GM19452 (cell line): ENCODE measurements at regions not wholly inside any gene's neighbourhood (a gene's known extent, or its start where the extent isn't known, plus 50 kb on each side); places are given as distances from the start of the nearest gene placed in this dataset.

ENCODE experiments used
- ATAC-seq: cut with Tn5 transposase; IDR thresholded peaks from one replicate; pipeline ENCODE4 v1.9.1; 2021; ENCODE audit not compliant: unreplicated experiment

- no peak for ATAC-seq
Measured at GRCh38 chr5:126093718-126094117, 329.5 kb upstream of the GRAMD2B start.

DNA sequence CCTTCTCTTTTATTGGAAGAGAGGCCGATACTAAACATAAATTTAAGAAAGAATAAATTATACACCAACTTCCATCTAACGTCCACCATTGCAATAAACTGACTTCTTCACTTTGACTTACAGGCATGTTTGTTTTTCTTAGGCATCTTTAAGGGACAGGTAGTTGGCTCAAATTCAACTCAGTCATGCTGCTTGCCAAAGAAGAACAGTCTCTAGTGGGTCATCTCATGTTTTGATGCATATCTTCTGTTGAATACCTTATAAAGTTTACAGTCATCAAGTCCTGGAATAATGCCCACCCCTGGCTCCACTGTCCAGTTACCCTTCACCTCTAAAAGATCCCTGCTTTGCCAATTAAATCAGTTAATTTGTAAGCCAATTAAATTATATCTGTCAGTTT, 328.2 kb upstream of the GRAMD2B start:
- ATAC-seq: no peak

GRCh38 chr5:126096442-126097006, 326.7 kb upstream of the GRAMD2B start:
- no peak for ATAC-seq

GRCh38 chr5:126097876-126098275, 325.3 kb upstream of the GRAMD2B start:
- ATAC-seq: no peak

DNA sequence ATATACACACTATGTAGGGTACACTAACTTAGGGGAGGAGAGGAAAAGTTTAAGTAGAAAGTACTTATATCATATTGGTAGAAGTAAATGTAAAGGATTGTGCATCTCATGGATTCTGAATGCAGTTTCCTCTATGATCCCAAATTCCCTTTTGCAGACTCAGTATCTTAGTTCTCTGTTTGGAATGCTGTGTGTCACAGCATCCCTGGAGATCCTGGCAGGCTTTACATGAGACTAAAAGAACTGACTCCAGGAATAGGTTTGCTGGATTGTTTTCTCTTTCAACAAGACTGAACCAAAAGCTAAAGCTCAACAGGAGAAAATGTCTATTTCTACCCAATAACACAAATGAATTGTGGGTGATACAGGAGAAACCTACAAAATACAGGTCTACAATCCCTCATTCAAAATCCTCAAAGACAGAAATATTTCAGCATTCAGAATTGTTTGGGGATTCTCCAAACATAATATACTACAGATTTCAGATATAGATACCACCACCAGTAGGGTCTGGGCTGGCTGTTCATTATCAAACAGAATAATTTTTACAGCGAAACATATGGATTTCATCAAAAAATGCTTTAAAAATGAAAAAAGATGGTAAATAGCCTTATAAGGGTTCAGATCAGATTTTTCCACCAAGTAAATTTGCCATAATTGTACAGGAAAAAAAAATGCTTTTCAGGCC, 324.7 kb upstream of the GRAMD2B start:
- ATAC-seq: no peak

- no peak for ATAC-seq
Measured at GRCh38 chr5:126099077-126099476, 324.1 kb upstream of the GRAMD2B start.

GRCh38 chr5:126100767-126101166, 322.4 kb upstream of the GRAMD2B start:
- ATAC-seq: no peak

GRCh38 chr5:126101901-126102300, 321.3 kb upstream of the GRAMD2B start:
- no peak for ATAC-seq

GRCh38 chr5:126103050-126103449, 320.2 kb upstream of the GRAMD2B start:
- ATAC-seq: no peak

- ATAC-seq: no peak
Measured at GRCh38 chr5:126103868-126104267, 319.3 kb upstream of the GRAMD2B start.

DNA sequence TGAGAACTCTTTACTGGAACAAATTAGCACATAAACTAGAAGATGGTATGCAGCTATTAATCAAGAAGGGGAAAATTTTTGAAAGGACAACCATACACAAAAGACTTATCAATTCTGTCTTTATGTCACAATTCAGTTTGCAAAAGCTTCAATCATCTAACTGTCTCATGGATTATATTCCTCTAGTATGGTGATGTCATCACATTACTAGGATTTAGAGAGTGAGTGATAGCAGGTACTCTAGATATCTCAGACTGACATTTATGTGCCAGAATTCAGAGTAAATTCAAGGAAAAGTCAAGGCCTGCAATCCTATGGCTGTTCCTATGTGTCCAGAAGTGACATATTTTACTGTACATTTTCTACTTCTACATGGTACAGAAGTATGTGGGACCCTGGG, 318.9 kb upstream of the GRAMD2B start:
- no peak for ATAC-seq

DNA sequence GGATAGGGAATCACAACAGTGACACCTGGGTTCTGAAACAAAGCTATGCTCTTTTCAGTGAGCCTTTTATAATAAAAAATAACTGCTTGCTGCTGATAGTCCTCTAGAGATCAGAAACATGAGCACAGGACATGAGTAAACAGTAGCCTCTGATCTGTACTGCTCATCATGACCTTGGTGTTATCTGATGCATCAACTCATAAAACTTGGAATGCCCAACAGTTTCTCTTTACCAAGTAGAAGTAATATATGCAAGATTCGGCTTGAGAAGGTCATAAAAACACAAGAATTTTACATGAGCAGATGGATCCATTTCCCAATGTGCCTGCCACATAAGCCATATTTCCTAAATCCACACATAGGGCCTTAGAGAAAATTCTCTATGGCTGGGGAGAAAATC, 318.3 kb upstream of the GRAMD2B start:
- ATAC-seq: no peak

GRCh38 chr5:126106029-126106428, 317.2 kb upstream of the GRAMD2B start:
- ATAC-seq: no peak

GRCh38 chr5:126107381-126107780, 315.8 kb upstream of the GRAMD2B start:
- no peak for ATAC-seq

- ATAC-seq: no peak
Measured at GRCh38 chr5:126108470-126108869, 314.7 kb upstream of the GRAMD2B start.

- no peak for ATAC-seq
Measured at GRCh38 chr5:126115059-126115629, 308.1 kb upstream of the GRAMD2B start.

DNA sequence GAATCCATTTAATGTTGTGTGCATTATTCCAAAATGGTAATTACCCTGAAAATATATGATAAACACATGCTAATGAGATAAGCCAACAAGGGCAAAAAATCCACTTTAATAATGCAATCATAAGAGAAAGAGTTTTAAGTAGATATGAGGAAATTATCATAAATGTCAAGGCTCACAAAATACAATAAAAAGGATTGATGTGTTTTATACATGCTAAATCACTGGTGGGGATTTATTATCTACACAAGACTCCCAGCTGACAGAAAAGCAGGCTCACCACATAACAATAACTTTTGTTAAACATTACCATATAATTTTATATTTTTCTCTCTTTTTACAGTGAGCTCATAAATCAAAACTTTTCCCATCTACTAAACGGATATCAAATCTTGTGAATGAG, 306.2 kb upstream of the GRAMD2B start:
- ATAC-seq: no peak

- no peak for ATAC-seq
Measured at GRCh38 chr5:126119887-126120442, 303.2 kb upstream of the GRAMD2B start.

- ATAC-seq: no peak
Measured at GRCh38 chr5:126120939-126121338, 302.3 kb upstream of the GRAMD2B start.

- no peak for ATAC-seq
Measured at GRCh38 chr5:126122942-126123341, 300.3 kb upstream of the GRAMD2B start.

GRCh38 chr5:126124706-126125345, 298.4 kb upstream of the GRAMD2B start:
- ATAC-seq: no peak

- no peak for ATAC-seq
Measured at GRCh38 chr5:126125407-126125806, 297.8 kb upstream of the GRAMD2B start.
